ENCODE measurements at regions not wholly inside any gene's neighbourhood (a gene's known extent, or its start where the extent isn't known, plus 50 kb on each side); places are given as distances from the start of the nearest gene placed in this dataset.

DNA sequence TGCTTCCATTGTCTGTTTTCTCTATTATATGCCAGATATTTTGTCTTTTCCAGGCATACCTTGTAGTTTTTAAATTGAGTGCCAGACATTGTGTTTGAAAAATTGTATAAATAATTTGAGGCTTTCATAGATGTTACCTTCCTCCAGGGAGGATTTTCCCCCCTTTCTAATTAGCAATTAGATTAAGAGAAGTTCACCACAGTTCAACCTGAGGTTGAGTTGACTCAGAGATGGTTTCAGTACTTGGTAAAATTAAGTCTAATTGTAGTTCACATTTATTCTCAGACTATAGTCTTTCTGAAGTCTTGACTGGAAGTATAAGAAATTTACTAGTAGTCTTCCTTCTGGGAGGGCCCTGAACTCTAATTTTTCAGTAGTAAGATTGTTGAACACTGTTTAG is 104.1 kb upstream of the SCEL start:
- DNase-seq (ENCODE audit: low read depth, low spot score): no peak
- no peak for ATAC-seq
- POLR2A ChIA-PET: no interaction called here
- no TSS peak for BruUV-seq (replicated peaks)
- RAD21 ChIA-PET (ENCODE audit: low non-redundant PET in 1 of 2, low total read pairs in 2 of 2, uncharacterized antibody in 2 of 2, unreplicated experiment in 2 of 2): no interaction called here
- Histone ChIP-seq H3K9me2 (ENCODE audit: insufficient read depth) (no peaks in the 10 kb centered on the region), H2AFZ (ENCODE audit: low read depth, low read length, poor library complexity, severe bottlenecking) (no peak overlapping the region), H3K4me3 (replicated peaks in 1 of 2; ENCODE audit: low read depth in 1 of 2, low read length in 2 of 2) (no peak overlapping the region), H3K9ac (ENCODE audit: low read length) (no peak overlapping the region), H3K9me3 (ENCODE audit: control insufficient read depth in 1 of 2, insufficient read depth in 1 of 2, low read depth in 1 of 2, low read length in 2 of 2) (no peaks in the 10 kb centered on the region), H4K20me1 (ENCODE audit: insufficient read depth) (no peaks in the 10 kb centered on the region), H3K4me2 (ENCODE audit: low read length) (no peak overlapping the region), H3K36me3 (ENCODE audit: control insufficient read depth in 1 of 2, insufficient read depth in 2 of 2, low read length in 2 of 2) (no peaks in the 10 kb centered on the region), H3K4me1 (ENCODE audit: control insufficient read depth in 1 of 2, insufficient read depth in 2 of 2, low read length in 2 of 2) (no peaks in the 10 kb centered on the region), H3K79me2 (ENCODE audit: insufficient read depth, low read length) (no peaks in the 10 kb centered on the region), H3K27me3 (ENCODE audit: insufficient read depth, low read length) (0 out of 2 replicates have a peak, but pooled peaks cover 3% of the 10 kb centered on the region), H3K27ac (ENCODE audit: low read depth, low read length) (no peak overlapping the region)
- intact Hi-C loops (cut with micrococcal nuclease): no loop called here
- CTCF ChIA-PET: no interaction called here
- TF ChIP-seq, protein P1, sequence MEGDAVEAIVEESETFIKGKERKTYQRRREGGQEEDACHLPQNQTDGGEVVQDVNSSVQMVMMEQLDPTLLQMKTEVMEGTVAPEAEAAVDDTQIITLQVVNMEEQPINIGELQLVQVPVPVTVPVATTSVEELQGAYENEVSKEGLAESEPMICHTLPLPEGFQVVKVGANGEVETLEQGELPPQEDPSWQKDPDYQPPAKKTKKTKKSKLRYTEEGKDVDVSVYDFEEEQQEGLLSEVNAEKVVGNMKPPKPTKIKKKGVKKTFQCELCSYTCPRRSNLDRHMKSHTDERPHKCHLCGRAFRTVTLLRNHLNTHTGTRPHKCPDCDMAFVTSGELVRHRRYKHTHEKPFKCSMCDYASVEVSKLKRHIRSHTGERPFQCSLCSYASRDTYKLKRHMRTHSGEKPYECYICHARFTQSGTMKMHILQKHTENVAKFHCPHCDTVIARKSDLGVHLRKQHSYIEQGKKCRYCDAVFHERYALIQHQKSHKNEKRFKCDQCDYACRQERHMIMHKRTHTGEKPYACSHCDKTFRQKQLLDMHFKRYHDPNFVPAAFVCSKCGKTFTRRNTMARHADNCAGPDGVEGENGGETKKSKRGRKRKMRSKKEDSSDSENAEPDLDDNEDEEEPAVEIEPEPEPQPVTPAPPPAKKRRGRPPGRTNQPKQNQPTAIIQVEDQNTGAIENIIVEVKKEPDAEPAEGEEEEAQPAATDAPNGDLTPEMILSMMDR (IDR thresholded peaks at IDR 0.05 in 2 of 3, conservative IDR thresholded peaks at IDR 0.05 in 1 of 3; ENCODE audit: borderline replicate concordance in 1 of 3, insufficient read depth in 1 of 3, low read depth in 2 of 3, low read length in 2 of 3): no peak
- TF ChIP-seq, protein P2, sequence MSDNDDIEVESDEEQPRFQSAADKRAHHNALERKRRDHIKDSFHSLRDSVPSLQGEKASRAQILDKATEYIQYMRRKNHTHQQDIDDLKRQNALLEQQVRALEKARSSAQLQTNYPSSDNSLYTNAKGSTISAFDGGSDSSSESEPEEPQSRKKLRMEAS (IDR thresholded peaks at IDR 0.05): no peak
- TF ChIP-seq SIN3A (IDR thresholded peaks at IDR 0.05; ENCODE audit: low read depth) (no peak), RAD21 (IDR thresholded peaks at IDR 0.05; ENCODE audit: low read depth) (no peak), EZH2 (IDR thresholded peaks at IDR 0.05) (no peak), SRF (IDR thresholded peaks at IDR 0.05; ENCODE audit: low read depth) (no peak), FOSL1 (IDR thresholded peaks at IDR 0.05; ENCODE audit: low read depth) (no peak), JUND (IDR thresholded peaks at IDR 0.05) (no peak)

DNA sequence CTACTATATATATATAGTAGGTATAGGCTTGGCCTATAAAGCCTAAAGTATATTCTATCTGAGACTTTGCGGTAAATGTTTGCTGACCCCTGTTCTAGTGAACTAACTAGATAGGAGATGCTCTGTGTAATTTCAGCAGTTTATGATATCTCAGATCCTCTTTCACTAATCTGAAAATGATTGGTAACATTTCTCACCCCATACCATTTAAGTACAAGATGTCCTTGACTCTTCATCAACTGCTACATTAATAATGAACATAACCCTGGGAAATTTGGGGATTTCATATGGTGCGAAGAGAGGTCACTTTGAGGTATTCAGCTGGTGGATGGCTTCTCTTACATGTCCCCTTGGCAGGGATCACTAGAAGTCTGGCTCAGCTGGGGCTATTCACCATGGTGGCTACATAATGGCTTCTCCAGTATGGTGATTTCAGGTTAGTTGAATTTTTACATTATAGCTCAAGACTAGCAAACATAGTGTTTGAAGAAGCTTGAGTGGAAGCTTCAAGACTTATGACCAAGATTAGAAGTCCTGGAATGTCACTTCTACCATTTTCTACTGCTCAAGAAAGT is 103.6 kb upstream of the MYCBP2 start:
- TF ChIP-seq, protein P1 (IDR thresholded peaks at IDR 0.05 in 2 of 3, conservative IDR thresholded peaks at IDR 0.05 in 1 of 3; ENCODE audit: borderline replicate concordance in 1 of 3, insufficient read depth in 1 of 3, low read depth in 2 of 3, low read length in 2 of 3): no peak
- CTCF ChIA-PET: no interaction called here

More for the DNA sequence above, 103.6 kb upstream of the MYCBP2 start:
- BruUV-seq (replicated peaks): no TSS peak
- Histone ChIP-seq H3K4me1 (ENCODE audit: control insufficient read depth in 1 of 2, insufficient read depth in 2 of 2, low read length in 2 of 2) (no peaks in the 10 kb centered on the region), H3K36me3 (ENCODE audit: control insufficient read depth in 1 of 2, insufficient read depth in 2 of 2, low read length in 2 of 2) (no peaks in the 10 kb centered on the region), H2AFZ (ENCODE audit: low read depth, low read length, poor library complexity, severe bottlenecking) (no peak overlapping the region), H3K4me2 (ENCODE audit: low read length) (no peak overlapping the region), H3K9me3 (ENCODE audit: control insufficient read depth in 1 of 2, insufficient read depth in 1 of 2, low read depth in 1 of 2, low read length in 2 of 2) (no peaks in the 10 kb centered on the region), H4K20me1 (ENCODE audit: insufficient read depth) (no peaks in the 10 kb centered on the region), H3K27ac (ENCODE audit: low read depth, low read length) (no peak overlapping the region), H3K9me2 (ENCODE audit: insufficient read depth) (no peaks in the 10 kb centered on the region), H3K4me3 (replicated peaks in 1 of 2; ENCODE audit: low read depth in 1 of 2, low read length in 2 of 2) (no peak overlapping the region), H3K27me3 (ENCODE audit: insufficient read depth, low read length) (0 out of 2 replicates have a peak, but pooled peaks cover 3% of the 10 kb centered on the region), H3K79me2 (ENCODE audit: insufficient read depth, low read length) (no peaks in the 10 kb centered on the region), H3K9ac (ENCODE audit: low read length) (no peak overlapping the region)
- ChIA-PET RAD21 (ENCODE audit: low non-redundant PET in 1 of 2, low total read pairs in 2 of 2, uncharacterized antibody in 2 of 2, unreplicated experiment in 2 of 2) (no interaction called here), POLR2A (no interaction called here)
- intact Hi-C loops (cut with micrococcal nuclease): no loop called here
- DNase-seq (ENCODE audit: low read depth, low spot score) (no peak), ATAC-seq (no peak)
